ENCODE measurements at regions not wholly inside any gene's neighbourhood (a gene's known extent, or its start where the extent isn't known, plus 50 kb on each side); places are given as distances from the start of the nearest gene placed in this dataset.

DNA sequence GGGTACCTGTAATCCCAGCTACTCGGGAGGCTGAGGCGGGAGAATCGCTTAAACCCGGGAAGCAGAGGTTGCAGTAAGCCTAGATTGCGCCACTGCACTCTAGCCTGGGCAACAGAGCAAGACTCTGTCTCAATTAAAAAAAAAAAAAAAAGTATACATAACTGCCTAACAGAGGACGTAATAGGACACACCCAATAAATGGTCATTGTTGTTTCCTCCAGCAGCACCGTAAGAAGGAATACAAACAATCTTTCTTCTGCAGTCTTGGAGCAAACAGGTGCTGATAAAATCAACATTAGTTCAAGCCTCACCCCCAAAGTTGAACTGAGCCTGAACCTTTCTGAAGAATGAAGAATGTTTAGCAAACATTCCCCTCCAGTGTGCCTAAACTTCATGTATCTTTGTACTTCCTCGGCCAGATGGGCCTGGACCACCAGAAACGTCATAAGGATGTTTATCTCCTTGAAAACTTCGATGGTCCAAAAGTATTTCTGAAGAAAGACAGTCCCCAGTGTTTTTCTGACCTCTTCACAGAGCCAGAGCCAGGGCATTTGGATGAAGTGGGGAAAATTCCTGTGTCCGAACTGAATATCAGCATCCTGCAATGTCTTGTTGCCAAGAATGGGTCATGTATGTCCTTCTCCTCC is 136.8 kb upstream of the F3 start:
- no peak for TF ChIP-seq CTCF (conservative IDR thresholded peaks at IDR 0.05; ENCODE audit: low read length)
- no peak for TF ChIP-seq EZH2phosphoT487 (IDR thresholded peaks at IDR 0.05; ENCODE audit: borderline replicate concordance)
- Histone ChIP-seq H3K79me2 (ENCODE audit: insufficient read depth, low read length) (no peaks in the 10 kb centered on the region), H3K9me2 (replicated peaks; ENCODE audit: low read depth, low read length) (no peaks in the 10 kb centered on the region), H3K27me3 (ENCODE audit: insufficient read depth, low read length, poor library complexity, severe bottlenecking) (no peaks in the 10 kb centered on the region), H3K4me1 (ENCODE audit: insufficient read depth, low read length, poor library complexity, severe bottlenecking) (peaks cover 8% of the 10 kb centered on the region), H3K36me3 (ENCODE audit: insufficient read depth, low read length) (no peaks in the 10 kb centered on the region), H3K9ac (ENCODE audit: low read depth, low read length, poor library complexity, severe bottlenecking) (no peak overlapping the region), H4K20me1 (ENCODE audit: insufficient read depth, low read length, poor library complexity, severe bottlenecking) (no peaks in the 10 kb centered on the region), H3K9me3 (ENCODE audit: insufficient read depth, low read depth, low read length) (no peaks in the 10 kb centered on the region), H2AFZ (ENCODE audit: low read length) (no peak overlapping the region), H3K4me3 (ENCODE audit: low read length, poor library complexity, severe bottlenecking) (no peak overlapping the region), H3F3A (ENCODE audit: low read depth) (no peaks in the 10 kb centered on the region), H3K4me2 (ENCODE audit: low read depth, low read length, poor library complexity, severe bottlenecking) (no peak overlapping the region)

DNA sequence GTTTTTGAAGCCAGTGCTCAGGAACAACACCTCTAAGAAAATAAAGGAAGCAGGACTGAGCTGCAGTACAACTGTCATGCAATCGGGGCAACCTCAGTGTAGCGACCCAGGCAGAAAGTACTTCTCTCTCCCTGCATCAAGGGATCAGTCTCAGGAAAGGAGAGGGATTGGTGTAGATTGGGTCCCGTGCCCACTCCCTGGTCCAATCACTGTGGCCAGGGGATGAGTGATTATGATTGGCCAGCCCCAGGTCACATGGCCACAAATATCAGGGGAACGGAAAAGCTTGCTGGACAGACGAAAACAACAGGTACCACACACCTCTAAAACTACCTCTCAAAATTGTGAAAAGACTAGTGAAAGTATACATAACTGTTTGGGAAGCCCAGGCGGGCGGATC is 136.2 kb upstream of the F3 start:
- Histone ChIP-seq H3K36me3 (ENCODE audit: insufficient read depth, low read length) (no peaks in the 10 kb centered on the region), H3K9ac (ENCODE audit: low read depth, low read length, poor library complexity, severe bottlenecking) (no peak overlapping the region), H3K4me3 (ENCODE audit: low read length, poor library complexity, severe bottlenecking) (no peak overlapping the region), H3K4me2 (ENCODE audit: low read depth, low read length, poor library complexity, severe bottlenecking) (no peak overlapping the region), H2AFZ (ENCODE audit: low read length) (no peak overlapping the region), H4K20me1 (ENCODE audit: insufficient read depth, low read length, poor library complexity, severe bottlenecking) (no peaks in the 10 kb centered on the region), H3K79me2 (ENCODE audit: insufficient read depth, low read length) (no peaks in the 10 kb centered on the region), H3K9me2 (replicated peaks; ENCODE audit: low read depth, low read length) (no peaks in the 10 kb centered on the region), H3F3A (ENCODE audit: low read depth) (no peaks in the 10 kb centered on the region), H3K9me3 (ENCODE audit: insufficient read depth, low read depth, low read length) (no peaks in the 10 kb centered on the region), H3K4me1 (ENCODE audit: insufficient read depth, low read length, poor library complexity, severe bottlenecking) (peaks cover 8% of the 10 kb centered on the region), H3K27me3 (ENCODE audit: insufficient read depth, low read length, poor library complexity, severe bottlenecking) (no peaks in the 10 kb centered on the region)
- no peak for TF ChIP-seq CTCF (conservative IDR thresholded peaks at IDR 0.05; ENCODE audit: low read length)
- TF ChIP-seq EZH2phosphoT487 (IDR thresholded peaks at IDR 0.05; ENCODE audit: borderline replicate concordance), result no peak

- Histone ChIP-seq H3F3A (ENCODE audit: low read depth) (no peaks in the 10 kb centered on the region), H3K9me2 (replicated peaks; ENCODE audit: low read depth, low read length) (no peaks in the 10 kb centered on the region), H3K4me3 (ENCODE audit: low read length, poor library complexity, severe bottlenecking) (no peak overlapping the region), H3K79me2 (ENCODE audit: insufficient read depth, low read length) (no peaks in the 10 kb centered on the region), H4K20me1 (ENCODE audit: insufficient read depth, low read length, poor library complexity, severe bottlenecking) (no peaks in the 10 kb centered on the region), H3K9ac (ENCODE audit: low read depth, low read length, poor library complexity, severe bottlenecking) (no peak overlapping the region), H3K4me1 (ENCODE audit: insufficient read depth, low read length, poor library complexity, severe bottlenecking) (peaks cover 8% of the 10 kb centered on the region), H2AFZ (ENCODE audit: low read length) (no peak overlapping the region), H3K27me3 (ENCODE audit: insufficient read depth, low read length, poor library complexity, severe bottlenecking) (no peaks in the 10 kb centered on the region), H3K9me3 (ENCODE audit: insufficient read depth, low read depth, low read length) (no peaks in the 10 kb centered on the region), H3K36me3 (ENCODE audit: insufficient read depth, low read length) (no peaks in the 10 kb centered on the region), H3K4me2 (ENCODE audit: low read depth, low read length, poor library complexity, severe bottlenecking) (no peak overlapping the region)
- no peak for TF ChIP-seq EZH2phosphoT487 (IDR thresholded peaks at IDR 0.05; ENCODE audit: borderline replicate concordance)
- no peak for TF ChIP-seq CTCF (conservative IDR thresholded peaks at IDR 0.05; ENCODE audit: low read length)
Measured at GRCh38 chr1:94677087-94677486, 135.5 kb upstream of the F3 start.
